Suprapubic skin (tissue), 4 donors: ENCODE measurements at regions not wholly inside any gene's neighbourhood (a gene's known extent, or its start where the extent isn't known, plus 50 kb on each side); places are given as distances from the start of the nearest gene placed in this dataset.

Experiments used
- DNase-seq, 2 donors: peaks; one replicate each; pipeline ENCODE4 v3.0.0-alpha.2; 2019; ENCODE audit warnings: low spot score in 2 of 2
- H3K27ac ChIP-seq: fragments of 200-600 bp; sonication (generic); one replicate; pipeline ENCODE4 v1.5.1; 2019
- H3K27me3 ChIP-seq: fragments of 200-600 bp; sonication (generic); one replicate; pipeline ENCODE4 v1.5.1; 2019
- H3K36me3 ChIP-seq: fragments of 200-600 bp; sonication (generic); one replicate; pipeline ENCODE4 v1.5.1; 2019
- H3K4me1 ChIP-seq: fragments of 200-600 bp; sonication (generic); one replicate; pipeline ENCODE4 v1.5.1; 2019
- H3K4me3 ChIP-seq: fragments of 200-600 bp; sonication (generic); one replicate; pipeline ENCODE4 v1.5.1; 2019; ENCODE audit warnings: mild to moderate bottlenecking
- H3K9me3 ChIP-seq: fragments of 200-600 bp; sonication (generic); one replicate; pipeline ENCODE4 v1.5.1; 2019
- EP300 ChIP-seq: sonication (generic); formaldehyde crosslinking; IDR thresholded peaks from one replicate; pipeline ENCODE4 v1.6.1; 2017; ENCODE audit warnings: antibody characterized with exemption
- POLR2A ChIP-seq, 2 donors: fragments of 450-650 bp; IDR thresholded peaks; one replicate each; pipeline ENCODE4 v1.6.1; 2017; ENCODE audit warnings: antibody characterized with exemption in 2 of 2, mild to moderate bottlenecking in 2 of 2, moderate library complexity in 2 of 2
- POLR2AphosphoS5 ChIP-seq, 3 donors: sonication (generic); formaldehyde crosslinking; IDR thresholded peaks; one replicate each; pipeline ENCODE4 v1.6.1; 2017; ENCODE audit warnings: antibody characterized with exemption in 3 of 3
- WGBS: methylation state at CpG from one replicate; pipeline ENCODE4 v1.1.5; 2018; 5-methylcytosine and 5-hydroxymethylcytosine counted together
- TF ChIP-seq, protein P1 (sequence below), 2 donors: fragments of 200-600 bp in 1 of 2; fragments of 450-650 bp in 1 of 2; sonication (generic) in 1 of 2; IDR thresholded peaks; one replicate each; pipeline ENCODE4 v1.5.1; 2016 to 2019; ENCODE audit warnings: antibody characterized with exemption in 2 of 2, mild to moderate bottlenecking in 1 of 2, moderate library complexity in 1 of 2

DNA sequence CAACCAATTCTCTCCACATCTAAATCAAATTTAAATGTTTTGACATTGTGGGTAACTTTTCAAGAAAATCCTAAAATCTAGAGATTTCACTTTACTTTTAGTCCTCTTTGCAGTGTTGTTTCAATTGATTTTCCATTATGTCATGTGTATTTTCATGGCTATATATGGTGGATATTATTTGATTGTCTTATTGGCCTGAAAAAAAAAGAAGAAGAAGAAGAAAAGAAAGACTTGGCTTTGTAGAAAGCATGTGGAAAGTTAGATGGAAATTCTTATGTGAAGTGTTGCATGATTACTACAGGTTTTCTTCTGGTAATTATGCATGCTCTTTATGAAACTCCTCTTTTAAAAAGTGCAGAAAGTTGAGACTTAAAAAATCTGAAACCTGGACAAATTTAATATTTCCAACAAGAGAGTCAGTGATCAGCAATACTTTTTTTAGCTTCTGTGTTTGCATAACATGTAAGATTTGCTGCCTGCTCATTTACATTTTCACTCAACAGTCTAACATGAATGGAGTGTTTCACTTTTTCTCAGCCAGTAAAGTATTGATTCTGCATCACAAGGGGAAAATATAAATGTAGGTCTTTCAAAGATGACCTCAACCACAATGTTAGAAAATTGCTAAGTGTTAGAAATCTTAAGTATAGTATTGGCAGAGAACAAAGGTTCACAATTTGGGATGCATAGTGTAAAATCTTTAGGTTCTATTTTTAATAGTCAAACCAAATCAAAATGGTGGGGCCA lies 438.7 kb downstream of the BCKDHB start:
- peaks cover 8% of the 10 kb centered on the region for H3K4me1 ChIP-seq
- H3K27ac ChIP-seq: no peak overlapping the region
- no peak for TF ChIP-seq POLR2AphosphoS5 (IDR thresholded peaks at IDR 0.05)
- TF ChIP-seq EP300: no peak
- TF ChIP-seq, protein P1, sequence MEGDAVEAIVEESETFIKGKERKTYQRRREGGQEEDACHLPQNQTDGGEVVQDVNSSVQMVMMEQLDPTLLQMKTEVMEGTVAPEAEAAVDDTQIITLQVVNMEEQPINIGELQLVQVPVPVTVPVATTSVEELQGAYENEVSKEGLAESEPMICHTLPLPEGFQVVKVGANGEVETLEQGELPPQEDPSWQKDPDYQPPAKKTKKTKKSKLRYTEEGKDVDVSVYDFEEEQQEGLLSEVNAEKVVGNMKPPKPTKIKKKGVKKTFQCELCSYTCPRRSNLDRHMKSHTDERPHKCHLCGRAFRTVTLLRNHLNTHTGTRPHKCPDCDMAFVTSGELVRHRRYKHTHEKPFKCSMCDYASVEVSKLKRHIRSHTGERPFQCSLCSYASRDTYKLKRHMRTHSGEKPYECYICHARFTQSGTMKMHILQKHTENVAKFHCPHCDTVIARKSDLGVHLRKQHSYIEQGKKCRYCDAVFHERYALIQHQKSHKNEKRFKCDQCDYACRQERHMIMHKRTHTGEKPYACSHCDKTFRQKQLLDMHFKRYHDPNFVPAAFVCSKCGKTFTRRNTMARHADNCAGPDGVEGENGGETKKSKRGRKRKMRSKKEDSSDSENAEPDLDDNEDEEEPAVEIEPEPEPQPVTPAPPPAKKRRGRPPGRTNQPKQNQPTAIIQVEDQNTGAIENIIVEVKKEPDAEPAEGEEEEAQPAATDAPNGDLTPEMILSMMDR (IDR thresholded peaks at IDR 0.05): no peak
- TF ChIP-seq POLR2A (IDR thresholded peaks at IDR 0.05): no peak
- H3K4me3 ChIP-seq: no peak overlapping the region
- H3K9me3 ChIP-seq: no peaks in the 10 kb centered on the region
- no peak for DNase-seq
- H3K36me3 ChIP-seq: no peaks in the 10 kb centered on the region
- no peaks in the 10 kb centered on the region for H3K27me3 ChIP-seq

GRCh38 chr6:80544555-80544954 lies 438.1 kb downstream of the BCKDHB start:
- no peaks in the 10 kb centered on the region for H3K36me3 ChIP-seq
- no peaks in the 10 kb centered on the region for H3K27me3 ChIP-seq
- TF ChIP-seq, protein P1 (IDR thresholded peaks at IDR 0.05): no peak
- no peaks in the 10 kb centered on the region for H3K9me3 ChIP-seq
- DNase-seq: no peak
- peaks cover 8% of the 10 kb centered on the region for H3K4me1 ChIP-seq
- H3K27ac ChIP-seq: no peak overlapping the region
- no peak overlapping the region for H3K4me3 ChIP-seq

DNA sequence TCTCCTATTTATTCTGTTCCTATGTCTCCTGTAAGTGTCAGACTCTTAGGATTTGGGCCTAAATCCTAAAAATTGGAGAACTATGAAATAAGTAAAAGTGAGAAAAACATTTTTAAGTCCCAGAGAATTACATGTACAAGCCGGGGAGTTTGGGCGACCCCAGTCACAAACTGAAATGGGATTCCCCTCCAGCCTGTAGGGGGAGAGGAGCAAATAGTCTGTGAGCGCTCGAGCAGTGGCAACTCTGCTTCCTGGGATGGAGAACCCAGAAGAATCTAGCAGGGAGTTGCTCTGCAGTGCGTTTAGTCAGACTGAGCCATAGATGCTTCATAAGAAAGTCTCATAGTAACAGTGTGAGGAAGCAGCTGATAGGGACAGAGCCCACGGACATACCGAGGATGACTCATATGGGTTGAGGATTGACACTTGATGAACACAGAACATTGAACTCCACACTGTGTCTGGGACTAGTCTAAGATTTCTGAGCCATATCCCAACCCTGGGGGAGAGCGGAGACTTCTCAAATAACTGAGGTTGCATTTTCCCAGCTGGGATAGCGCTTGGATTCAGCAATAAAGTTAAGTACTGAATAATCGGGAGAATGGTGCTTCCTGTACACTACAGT lies 437.2 kb downstream of the BCKDHB start:
- H3K36me3 ChIP-seq: no peaks in the 10 kb centered on the region
- H3K4me3 ChIP-seq: no peak overlapping the region
- no peaks in the 10 kb centered on the region for H3K9me3 ChIP-seq
- WGBS: 93% methylated on average over 10 of the region's 10 CpGs
- H3K4me1 ChIP-seq: peaks cover 7% of the 10 kb centered on the region
- H3K27me3 ChIP-seq: no peaks in the 10 kb centered on the region
- no peak for DNase-seq
- no peak overlapping the region for H3K27ac ChIP-seq
- TF ChIP-seq POLR2A (IDR thresholded peaks at IDR 0.05) (no peak), EP300 (no peak), POLR2AphosphoS5 (IDR thresholded peaks at IDR 0.05) (no peak)
- TF ChIP-seq, protein P1 (IDR thresholded peaks at IDR 0.05): no peak

GRCh38 chr6:80543151-80543550 lies 436.7 kb downstream of the BCKDHB start:
- H3K4me3 ChIP-seq: no peak overlapping the region
- no peak overlapping the region for H3K27ac ChIP-seq
- H3K9me3 ChIP-seq: no peaks in the 10 kb centered on the region
- TF ChIP-seq EP300: no peak
- TF ChIP-seq POLR2A (IDR thresholded peaks at IDR 0.05): no peak
- TF ChIP-seq, protein P1 (IDR thresholded peaks at IDR 0.05): no peak
- TF ChIP-seq POLR2AphosphoS5 (IDR thresholded peaks at IDR 0.05): no peak
- no peaks in the 10 kb centered on the region for H3K27me3 ChIP-seq
- no peak for DNase-seq
- no peaks in the 10 kb centered on the region for H3K36me3 ChIP-seq
- WGBS: 82% methylated on average over 1 of the region's 1 CpG
- peaks cover 1% of the 10 kb centered on the region for H3K4me1 ChIP-seq

- WGBS: 62% methylated on average over 3 of the region's 3 CpGs
- DNase-seq: no peak
- Histone ChIP-seq H3K36me3 (no peaks in the 10 kb centered on the region), H3K4me3 (no peak overlapping the region), H3K27me3 (no peaks in the 10 kb centered on the region), H3K27ac (no peak overlapping the region), H3K9me3 (no peaks in the 10 kb centered on the region), H3K4me1 (no peaks in the 10 kb centered on the region)
- TF ChIP-seq, protein P1 (IDR thresholded peaks at IDR 0.05): no peak
- TF ChIP-seq POLR2AphosphoS5 (IDR thresholded peaks at IDR 0.05) (no peak), EP300 (no peak), POLR2A (IDR thresholded peaks at IDR 0.05) (no peak)
These were observed 435.4 kb downstream of the BCKDHB start for GRCh38 chr6:80541886-80542285.
